HCT116 (cell line): ENCODE measurements at regions not wholly inside any gene's neighbourhood (a gene's known extent, or its start where the extent isn't known, plus 50 kb on each side); places are given as distances from the start of the nearest gene placed in this dataset.

ENCODE experiments used
- ATF3 ChIP-seq: IDR thresholded peaks from 2 replicates; pipeline ENCODE4 v1.6.1; 2012
- CTCF ChIP-seq, 3 experiments: fragments of 200-600 bp in 1 of 3; sonication (generic) in 1 of 3; IDR thresholded peaks in 2 of 3; conservative IDR thresholded peaks in 1 of 3; 2 replicates each; pipeline ENCODE4 v1.5.1; 2012 to 2017; ENCODE audit warnings: low read depth in 2 of 3, low read length in 2 of 3, antibody characterized with exemption in 1 of 3, borderline replicate concordance in 1 of 3, control low read depth in 1 of 3, mild to moderate bottlenecking in 1 of 3, mixed read lengths in 1 of 3, mixed run types in 1 of 3, moderate library complexity in 1 of 3; ENCODE audit not compliant: insufficient read depth in 1 of 3
- EGR1 ChIP-seq: IDR thresholded peaks from 2 replicates; pipeline ENCODE4 v1.6.1; 2012; ENCODE audit warnings: low read depth
- EZH2 ChIP-seq: fragments of 200-600 bp; sonication (generic); IDR thresholded peaks from 2 replicates; pipeline ENCODE4 v1.6.1; 2017; ENCODE audit warnings: antibody characterized with exemption, mixed run types
- EZH2phosphoT487 ChIP-seq: fragments of 200-600 bp; IDR thresholded peaks from 2 replicates; pipeline ENCODE4 v1.6.1; 2018; ENCODE audit warnings: antibody characterized with exemption, borderline replicate concordance
- FOSL1 ChIP-seq: IDR thresholded peaks from 2 replicates; pipeline ENCODE4 v1.6.1; 2012; ENCODE audit warnings: low read depth
- POLR2A ChIP-seq: IDR thresholded peaks from 2 replicates; pipeline ENCODE4 v1.7.0; 2011; ENCODE audit warnings: borderline replicate concordance; ENCODE audit not compliant: insufficient read depth, insufficient read length; ENCODE audit errors: extremely low read depth
- POLR2AphosphoS5 ChIP-seq: IDR thresholded peaks from 2 replicates; pipeline ENCODE4 v1.6.1; 2011; ENCODE audit warnings: mild to moderate bottlenecking, low read depth, low read length, moderate library complexity
- RAD21 ChIP-seq: IDR thresholded peaks from 2 replicates; pipeline ENCODE4 v1.6.1; 2012; ENCODE audit warnings: low read depth, mild to moderate bottlenecking
- REST ChIP-seq: IDR thresholded peaks from 2 replicates; pipeline ENCODE4 v1.6.1; 2012; ENCODE audit warnings: low read depth
- SIN3A ChIP-seq: IDR thresholded peaks from 2 replicates; pipeline ENCODE4 v1.6.1; 2012; ENCODE audit warnings: low read depth
- SP1 ChIP-seq: IDR thresholded peaks from 2 replicates; pipeline ENCODE4 v1.6.1; 2012; ENCODE audit warnings: low read depth
- ZBTB33 ChIP-seq: IDR thresholded peaks from 2 replicates; pipeline ENCODE4 v1.6.1; 2011; ENCODE audit warnings: mild to moderate bottlenecking, low read length, moderate library complexity; ENCODE audit not compliant: insufficient replicate concordance; ENCODE audit errors: extremely low read depth

DNA sequence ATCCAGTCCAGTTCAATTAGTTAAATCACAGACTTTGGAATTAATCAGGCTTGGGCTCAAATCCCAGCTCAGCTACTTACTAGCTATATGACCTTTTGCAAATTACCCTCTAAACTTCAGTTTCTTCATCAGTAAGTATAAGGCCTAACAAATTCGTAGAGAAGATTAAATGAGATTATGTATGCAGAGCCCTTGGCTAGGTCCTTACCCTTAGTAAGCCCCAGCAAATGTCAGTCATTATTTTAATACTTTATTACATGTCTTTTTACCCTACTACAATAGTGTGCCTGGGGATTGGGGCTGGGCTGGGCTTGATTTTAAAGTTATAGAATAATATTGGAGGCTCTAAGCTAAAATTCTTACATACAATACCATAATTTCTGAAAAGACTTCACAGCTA lies 326.1 kb upstream of the PREP start:
- TF ChIP-seq CTCF (IDR thresholded peaks at IDR 0.05 in 2 of 3, conservative IDR thresholded peaks at IDR 0.05 in 1 of 3; ENCODE audit: borderline replicate concordance in 1 of 3, insufficient read depth in 1 of 3, low read depth in 2 of 3, low read length in 2 of 3) (no peak), ATF3 (no peak), EGR1 (no peak), POLR2AphosphoS5 (no peak), POLR2A (no peak), EZH2phosphoT487 (no peak), EZH2 (no peak), RAD21 (no peak), SP1 (no peak), SIN3A (no peak), ZBTB33 (no peak), REST (no peak), FOSL1 (no peak)
